Upper lobe of left lung (tissue), 6 donors: ENCODE measurements at regions not wholly inside any gene's neighbourhood (a gene's known extent, or its start where the extent isn't known, plus 50 kb on each side); places are given as distances from the start of the nearest gene placed in this dataset.

Experiments
- ATAC-seq, 2 donors: fragments of 200-7000 bp; cut with Tn5 transposase; one replicate each; pipeline ENCODE4 v1.9.1; 2022; ENCODE audit warnings: mild to moderate bottlenecking in 2 of 2, moderate library complexity in 2 of 2; ENCODE audit not compliant: low FRiP score in 2 of 2
- DNase-seq, 2 donors: peaks; one replicate each; pipeline ENCODE4 v3.0.0-alpha.2; 2019 to 2020
- H3K27ac ChIP-seq, 4 donors: fragments of 200-600 bp; sonication (generic); one replicate each; pipeline ENCODE4 v1.5.1; 2016 to 2019
- H3K27me3 ChIP-seq, 4 donors: fragments of 200-600 bp; sonication (generic); one replicate each; pipeline ENCODE4 v1.5.1; 2017 to 2019
- H3K36me3 ChIP-seq, 4 donors: fragments of 200-600 bp; sonication (generic); one replicate each; pipeline ENCODE4 v1.5.1; 2016 to 2019
- H3K4me1 ChIP-seq, 4 donors: fragments of 200-600 bp; sonication (generic); one replicate each; pipeline ENCODE4 v1.5.1; 2018 to 2019
- H3K4me3 ChIP-seq, 4 donors: fragments of 200-600 bp; sonication (generic); one replicate each; pipeline ENCODE4 v1.5.1; 2017 to 2019; ENCODE audit warnings: mild to moderate bottlenecking in 2 of 4, moderate library complexity in 1 of 4
- H3K9me3 ChIP-seq, 4 donors: fragments of 200-600 bp; sonication (generic); one replicate each; pipeline ENCODE4 v1.5.1; 2018 to 2019
- CTCF ChIP-seq, 6 experiments: fragments of 450-650 bp in 4 of 6; fragments of 200-600 bp in 2 of 6; sonication (generic) in 2 of 6; IDR thresholded peaks; one replicate each; pipeline ENCODE4 v1.5.1; 2016 to 2019; ENCODE audit warnings: antibody characterized with exemption in 6 of 6
- EP300 ChIP-seq, 4 donors: sonication (generic); formaldehyde crosslinking; IDR thresholded peaks; one replicate each; pipeline ENCODE4 v1.5.1; 2017; ENCODE audit warnings: antibody characterized with exemption in 4 of 4, control low read depth in 2 of 4
- POLR2A ChIP-seq, 4 donors: fragments of 450-650 bp; IDR thresholded peaks; one replicate each; pipeline ENCODE4 v1.5.1; 2016 to 2017; ENCODE audit warnings: antibody characterized with exemption in 4 of 4, mild to moderate bottlenecking in 2 of 4
- POLR2AphosphoS5 ChIP-seq, 2 donors: sonication (generic); formaldehyde crosslinking; IDR thresholded peaks; one replicate each; pipeline ENCODE4 v1.5.1; 2017; ENCODE audit warnings: antibody characterized with exemption in 2 of 2
- WGBS, 2 donors: methylation state at CpG; one replicate each; pipeline ENCODE4 v1.1.5; 2017 to 2018; 5-methylcytosine and 5-hydroxymethylcytosine counted together
- donor health status: DM: no; HTN: no; CAD: no; lungs with moderate emphysema.
- donor health status: DM: no; HTN: yes; CAD: no; lungs with severe emphysema.

DNA sequence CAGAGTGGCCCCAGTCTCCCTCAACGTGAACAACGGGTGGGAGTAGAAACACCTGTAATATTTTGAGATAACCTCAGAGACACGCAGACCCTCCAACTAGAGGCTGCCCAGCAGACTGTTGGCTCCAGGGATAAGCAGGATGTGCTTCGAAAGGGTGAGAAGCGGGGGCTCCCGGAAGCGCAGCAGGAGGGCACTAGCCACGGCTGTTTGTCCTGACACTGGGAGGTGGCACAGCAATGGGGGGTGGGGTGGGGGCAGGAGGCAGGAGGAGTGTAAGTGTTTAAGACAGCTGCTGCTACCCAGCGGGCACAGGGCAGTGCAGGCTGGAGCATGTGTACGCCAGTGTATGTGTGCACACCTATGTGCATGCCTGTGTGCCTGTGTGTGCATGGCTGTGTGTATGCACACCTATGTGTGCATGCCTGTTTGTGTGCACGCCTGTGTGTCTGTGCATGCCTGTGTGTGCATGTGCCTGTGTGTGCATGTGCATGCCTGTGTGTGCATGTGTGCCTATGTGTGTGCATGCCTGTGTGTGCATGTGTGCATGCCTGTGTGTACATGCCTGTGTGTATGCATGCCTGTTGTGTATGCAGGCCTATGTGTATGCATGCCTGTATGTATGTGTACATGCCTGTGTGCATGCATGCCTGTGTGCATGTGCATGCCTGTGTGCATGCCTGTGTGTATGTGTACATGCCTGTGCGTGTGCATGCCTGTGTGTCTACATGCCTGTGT is 154.7 kb downstream of the SHANK2 start:
- 78 to 84% methylated on average over 11 to 12 of the region's 12 CpGs for WGBS, 2 donors
- DNase-seq (no peak), ATAC-seq (no peak)
- H3K4me3 ChIP-seq = no peak overlapping the region
- H3K9me3 ChIP-seq = no peaks in the 10 kb centered on the region
- H3K4me1 ChIP-seq = no peaks in the 10 kb centered on the region
- TF ChIP-seq CTCF (IDR thresholded peaks at IDR 0.05) (no peak), EP300 (IDR thresholded peaks at IDR 0.05) (no peak), POLR2AphosphoS5 (IDR thresholded peaks at IDR 0.05) (no peak), POLR2A (IDR thresholded peaks at IDR 0.05) (no peak)
- H3K36me3 ChIP-seq = peaks cover 0 to 3% (median 0%) of the 10 kb centered on the region in 4 donors
- H3K27ac ChIP-seq = no peak overlapping the region
- H3K27me3 ChIP-seq = no peaks in the 10 kb centered on the region

DNA sequence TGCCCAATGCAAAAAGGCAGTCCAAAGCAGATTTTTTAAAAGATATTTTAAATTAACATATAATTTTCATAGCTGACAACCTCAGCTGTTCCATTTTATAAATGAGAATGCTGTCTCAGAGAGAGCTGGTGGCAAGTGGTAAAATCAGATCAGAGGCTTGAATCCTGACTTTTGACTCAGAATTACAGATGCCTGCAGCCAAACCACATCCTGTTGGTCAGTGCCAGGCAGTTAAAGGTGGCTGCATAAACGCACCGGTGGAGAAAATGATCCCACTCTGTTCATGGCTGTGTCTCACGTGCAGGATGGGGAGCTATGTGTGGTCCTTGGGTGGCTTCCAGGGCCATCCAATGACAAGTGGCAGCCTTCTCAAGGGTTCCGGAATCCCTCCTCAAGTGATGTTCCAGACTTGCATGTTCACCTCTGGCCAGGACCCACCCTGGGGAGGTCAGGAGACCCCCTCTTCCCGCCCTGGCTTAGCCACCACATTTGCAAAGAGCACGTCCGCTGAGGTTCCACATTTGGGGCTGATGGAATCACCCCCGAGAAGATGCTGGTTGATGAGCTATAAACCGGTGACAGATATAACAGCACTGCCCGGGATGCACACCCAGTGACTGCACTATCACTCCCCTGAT is 155.5 kb downstream of the SHANK2 start:
- no peak overlapping the region for H3K4me3 ChIP-seq
- ATAC-seq (no peak), DNase-seq (no peak)
- no peak for TF ChIP-seq POLR2A (IDR thresholded peaks at IDR 0.05)
- TF ChIP-seq EP300 (IDR thresholded peaks at IDR 0.05) = no peak
- no peak for TF ChIP-seq POLR2AphosphoS5 (IDR thresholded peaks at IDR 0.05)
- TF ChIP-seq CTCF (IDR thresholded peaks at IDR 0.05) = no peak
- WGBS, 2 donors = 70 to 81% methylated on average over 10 of the region's 10 CpGs
- H3K27ac ChIP-seq = no peak overlapping the region
- peaks cover 0 to 3% (median 0%) of the 10 kb centered on the region in 4 donors for H3K36me3 ChIP-seq
- no peaks in the 10 kb centered on the region for H3K4me1 ChIP-seq
- no peaks in the 10 kb centered on the region for H3K9me3 ChIP-seq
- H3K27me3 ChIP-seq = no peaks in the 10 kb centered on the region

DNA sequence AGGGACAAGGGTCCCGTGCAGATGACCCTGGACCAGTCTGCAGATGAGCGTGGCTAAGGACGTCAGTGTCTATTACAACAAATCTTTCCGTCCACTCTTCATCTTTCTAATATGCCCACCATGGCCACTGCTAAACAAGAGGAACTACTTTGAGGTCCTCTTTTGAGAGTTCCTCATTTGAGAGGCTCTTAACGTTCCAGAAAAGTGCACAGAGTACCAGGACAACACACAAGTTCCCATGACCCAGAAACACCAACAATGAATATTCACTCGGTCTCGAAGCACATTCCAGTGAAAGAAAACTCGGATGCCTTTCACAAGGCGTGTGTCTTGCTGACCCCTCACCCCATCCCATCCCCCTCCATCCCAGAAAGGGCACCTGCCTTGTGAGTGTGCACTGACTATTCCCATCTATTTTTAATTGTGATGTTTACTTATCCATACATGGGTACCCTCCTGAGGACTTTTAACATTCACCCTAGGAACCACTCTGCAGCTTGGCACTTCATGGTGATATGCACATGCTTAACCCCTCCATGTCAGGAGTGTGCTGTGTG is 157.0 kb downstream of the SHANK2 start:
- no peaks in the 10 kb centered on the region for H3K9me3 ChIP-seq
- no peak for TF ChIP-seq POLR2AphosphoS5 (IDR thresholded peaks at IDR 0.05)
- TF ChIP-seq CTCF (IDR thresholded peaks at IDR 0.05) = no peak
- no peak for TF ChIP-seq EP300 (IDR thresholded peaks at IDR 0.05)
- TF ChIP-seq POLR2A (IDR thresholded peaks at IDR 0.05) = no peak
- peaks cover 0 to 3% (median 0%) of the 10 kb centered on the region in 4 donors for H3K36me3 ChIP-seq
- no peaks in the 10 kb centered on the region for H3K27me3 ChIP-seq
- 52 to 60% methylated on average over 9 of the region's 9 CpGs for WGBS, 2 donors
- H3K4me3 ChIP-seq = no peak overlapping the region
- no peak for ATAC-seq
- H3K4me1 ChIP-seq = no peaks in the 10 kb centered on the region
- no peak for DNase-seq
- no peak overlapping the region for H3K27ac ChIP-seq

- H3K27me3 ChIP-seq = no peaks in the 10 kb centered on the region
- TF ChIP-seq CTCF (IDR thresholded peaks at IDR 0.05) = no peak
- no peak for TF ChIP-seq POLR2AphosphoS5 (IDR thresholded peaks at IDR 0.05)
- TF ChIP-seq EP300 (IDR thresholded peaks at IDR 0.05) = no peak
- TF ChIP-seq POLR2A (IDR thresholded peaks at IDR 0.05) = no peak
- peaks cover 0 to 3% (median 0%) of the 10 kb centered on the region in 4 donors for H3K36me3 ChIP-seq
- DNase-seq (no peak), ATAC-seq (no peak)
- no peak overlapping the region for H3K4me3 ChIP-seq
- H3K27ac ChIP-seq = no peak overlapping the region
- no peaks in the 10 kb centered on the region for H3K9me3 ChIP-seq
- 95 to 97% methylated on average over 19 to 26 of the region's 26 CpGs for WGBS, 2 donors
- no peaks in the 10 kb centered on the region for H3K4me1 ChIP-seq
These were observed 157.9 kb downstream of the SHANK2 start for GRCh38 chr11:71094296-71095077.
